Ishikawa (cell line): ENCODE measurements at regions not wholly inside any gene's neighbourhood (a gene's known extent, or its start where the extent isn't known, plus 50 kb on each side); places are given as distances from the start of the nearest gene placed in this dataset.

Experiments used
- CEBPB ChIP-seq: IDR thresholded peaks from 2 replicates; pipeline ENCODE4 v1.6.1; 2012
- CREB1 ChIP-seq: IDR thresholded peaks from 2 replicates; pipeline ENCODE4 v1.6.1; 2012; ENCODE audit warnings: low read depth
- EGR1 ChIP-seq: IDR thresholded peaks from 2 replicates; pipeline ENCODE4 v1.6.1; 2012
- EP300 ChIP-seq: IDR thresholded peaks from 2 replicates; pipeline ENCODE4 v1.6.1; 2012; ENCODE audit warnings: borderline replicate concordance
- FOXM1 ChIP-seq: IDR thresholded peaks from 2 replicates; pipeline ENCODE4 v1.6.1; 2012; ENCODE audit warnings: low read depth, borderline replicate concordance
- MAX ChIP-seq: IDR thresholded peaks from 2 replicates; pipeline ENCODE4 v1.6.1; 2012
- NFIC ChIP-seq: IDR thresholded peaks from 2 replicates; pipeline ENCODE4 v1.6.1; 2012
- RAD21 ChIP-seq: IDR thresholded peaks from 2 replicates; pipeline ENCODE4 v1.6.1; 2012; ENCODE audit warnings: low read depth
- REST ChIP-seq: IDR thresholded peaks from 2 replicates; pipeline ENCODE4 v1.6.1; 2012; ENCODE audit warnings: low read depth, mild to moderate bottlenecking
- TAF1 ChIP-seq: IDR thresholded peaks from 2 replicates; pipeline ENCODE4 v1.6.1; 2012; ENCODE audit warnings: low read depth, mild to moderate bottlenecking
- TCF12 ChIP-seq: IDR thresholded peaks from 2 replicates; pipeline ENCODE4 v1.6.1; 2012; ENCODE audit warnings: low read depth
- TEAD4 ChIP-seq: IDR thresholded peaks from 2 replicates; pipeline ENCODE4 v1.6.1; 2012
- USF1 ChIP-seq: IDR thresholded peaks from 2 replicates; pipeline ENCODE4 v1.6.1; 2012
- YY1 ChIP-seq: IDR thresholded peaks from 2 replicates; pipeline ENCODE4 v1.6.1; 2012; ENCODE audit warnings: low read depth
- ZBTB7A ChIP-seq: IDR thresholded peaks from 2 replicates; pipeline ENCODE4 v1.6.1; 2012; ENCODE audit warnings: low read depth

- TF ChIP-seq CEBPB (no peak), EGR1 (no peak), NFIC (no peak), TEAD4 (no peak), TCF12 (no peak), USF1 (no peak), MAX (no peak), RAD21 (no peak), TAF1 (no peak), YY1 (no peak), ZBTB7A (no peak), REST (no peak), CREB1 (no peak)
Observed at GRCh38 chr12:85580562-85581168, 255.5 kb downstream of the RASSF9 start.

- TF ChIP-seq MAX (no peak), YY1 (no peak), TCF12 (no peak), NFIC (no peak), EGR1 (no peak)
Observed at GRCh38 chr12:85587158-85587557, 249.1 kb downstream of the RASSF9 start.

- TF ChIP-seq REST (no peak), MAX (no peak), NFIC (no peak), USF1 (no peak), EP300 (no peak), ZBTB7A (no peak), TCF12 (no peak), CEBPB (no peak), FOXM1 (no peak), TEAD4 (no peak), EGR1 (no peak)
Observed at GRCh38 chr12:85588221-85588620, 248.0 kb downstream of the RASSF9 start.

GRCh38 chr12:85600841-85601240, 235.4 kb downstream of the RASSF9 start:
- TF ChIP-seq TAF1: no peak
- no peak for TF ChIP-seq RAD21
- no peak for TF ChIP-seq USF1
- TF ChIP-seq FOXM1: no peak
- no peak for TF ChIP-seq NFIC
- no peak for TF ChIP-seq REST
- no peak for TF ChIP-seq MAX
- no peak for TF ChIP-seq YY1
- no peak for TF ChIP-seq CEBPB
- no peak for TF ChIP-seq ZBTB7A
- TF ChIP-seq TEAD4: no peak
- TF ChIP-seq TCF12: no peak
- TF ChIP-seq EGR1: no peak
- no peak for TF ChIP-seq CREB1
